Peyer's patch (tissue), 4 donors: ENCODE measurements at regions not wholly inside any gene's neighbourhood (a gene's known extent, or its start where the extent isn't known, plus 50 kb on each side); places are given as distances from the start of the nearest gene placed in this dataset.

Source experiments
- POLR2A ChIP-seq, 2 donors: fragments of 450-650 bp; IDR thresholded peaks; one replicate each; pipeline ENCODE4 v1.5.1; 2017; ENCODE audit warnings: antibody characterized with exemption in 2 of 2, mild to moderate bottlenecking in 2 of 2, moderate library complexity in 2 of 2
- TF ChIP-seq, protein P1 (sequence below), 6 experiments: fragments of 450-650 bp in 4 of 6; fragments of 200-600 bp in 2 of 6; sonication (generic) in 1 of 6; IDR thresholded peaks; one replicate each; pipeline ENCODE4 v1.5.1; 2017 to 2019; ENCODE audit warnings: antibody characterized with exemption in 6 of 6, mild to moderate bottlenecking in 3 of 6, moderate library complexity in 1 of 6

GRCh38 chr3:69605867-69606266 lies 133.4 kb upstream of the MITF start:
- TF ChIP-seq, protein P1, sequence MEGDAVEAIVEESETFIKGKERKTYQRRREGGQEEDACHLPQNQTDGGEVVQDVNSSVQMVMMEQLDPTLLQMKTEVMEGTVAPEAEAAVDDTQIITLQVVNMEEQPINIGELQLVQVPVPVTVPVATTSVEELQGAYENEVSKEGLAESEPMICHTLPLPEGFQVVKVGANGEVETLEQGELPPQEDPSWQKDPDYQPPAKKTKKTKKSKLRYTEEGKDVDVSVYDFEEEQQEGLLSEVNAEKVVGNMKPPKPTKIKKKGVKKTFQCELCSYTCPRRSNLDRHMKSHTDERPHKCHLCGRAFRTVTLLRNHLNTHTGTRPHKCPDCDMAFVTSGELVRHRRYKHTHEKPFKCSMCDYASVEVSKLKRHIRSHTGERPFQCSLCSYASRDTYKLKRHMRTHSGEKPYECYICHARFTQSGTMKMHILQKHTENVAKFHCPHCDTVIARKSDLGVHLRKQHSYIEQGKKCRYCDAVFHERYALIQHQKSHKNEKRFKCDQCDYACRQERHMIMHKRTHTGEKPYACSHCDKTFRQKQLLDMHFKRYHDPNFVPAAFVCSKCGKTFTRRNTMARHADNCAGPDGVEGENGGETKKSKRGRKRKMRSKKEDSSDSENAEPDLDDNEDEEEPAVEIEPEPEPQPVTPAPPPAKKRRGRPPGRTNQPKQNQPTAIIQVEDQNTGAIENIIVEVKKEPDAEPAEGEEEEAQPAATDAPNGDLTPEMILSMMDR (IDR thresholded peaks at IDR 0.05): no peak
- TF ChIP-seq POLR2A (IDR thresholded peaks at IDR 0.05): no peak
